Stimulated activated CD4-positive, alpha-beta T cell treated with anti-CD3 and anti-CD28 coated beads, Interleukin-4, amount 100 ng/mL, for 4 hours (primary cell): ENCODE measurements at regions not wholly inside any gene's neighbourhood (a gene's known extent, or its start where the extent isn't known, plus 50 kb on each side); places are given as distances from the start of the nearest gene placed in this dataset.
"Not testable (repeated sequence)": the region's sequence is repeated elsewhere in the genome, so short reads cannot be mapped to it uniquely, and the experiment has no call there.

Source experiments
- DNase-seq, 2 experiments: peaks; one replicate each; pipeline ENCODE4 v3.0.0-alpha.2; 2020

- DNase-seq, result no peak
Observed at GRCh38 chr3:5888851-5889250, 701.3 kb downstream of the EDEM1 start.

- DNase-seq, result no peak
Observed at GRCh38 chr3:5889374-5889773, 701.9 kb downstream of the EDEM1 start.

GRCh38 chr3:5891711-5892110 is 704.2 kb downstream of the EDEM1 start:
- no peak for DNase-seq

GRCh38 chr3:5898106-5898505 is 710.6 kb downstream of the EDEM1 start:
- no peak for DNase-seq

GRCh38 chr3:5899014-5899761 is 711.7 kb downstream of the EDEM1 start:
- DNase-seq, result no peak

GRCh38 chr3:5917932-5918331 is 730.4 kb downstream of the EDEM1 start:
- no peak for DNase-seq

- no peak for DNase-seq
Observed at GRCh38 chr3:5918626-5919025, 731.1 kb downstream of the EDEM1 start.

GRCh38 chr3:5929027-5929426 is 741.5 kb downstream of the EDEM1 start:
- DNase-seq, result no peak

- DNase-seq, result not testable (repeated sequence)
Observed at GRCh38 chr3:5944061-5944460, 756.6 kb downstream of the EDEM1 start.

GRCh38 chr3:5948084-5948483 is 760.6 kb downstream of the EDEM1 start:
- no peak for DNase-seq

GRCh38 chr3:5951026-5951425 is 763.5 kb downstream of the EDEM1 start:
- DNase-seq, result no peak

- no peak for DNase-seq
Observed at GRCh38 chr3:5972586-5972985, 785.1 kb downstream of the EDEM1 start.

GRCh38 chr3:5974630-5975322 is 787.3 kb downstream of the EDEM1 start:
- DNase-seq, result no peak

- no peak for DNase-seq
Observed at GRCh38 chr3:5977331-5977730, 789.8 kb downstream of the EDEM1 start.

GRCh38 chr3:5980475-5980874 is 793.0 kb downstream of the EDEM1 start:
- DNase-seq, result no peak

- DNase-seq, result no peak
Observed at GRCh38 chr3:5994651-5995050, 807.1 kb downstream of the EDEM1 start.

GRCh38 chr3:6018456-6018855 is 830.9 kb downstream of the EDEM1 start:
- DNase-seq, result no peak

GRCh38 chr3:6022621-6023020 is 835.1 kb downstream of the EDEM1 start:
- no peak for DNase-seq

- no peak for DNase-seq
Observed at GRCh38 chr3:6025032-6025431, 835.9 kb upstream of the GRM7 start.

GRCh38 chr3:6030648-6031047 is 830.3 kb upstream of the GRM7 start:
- DNase-seq, result not testable (repeated sequence)

- no peak for DNase-seq
Observed at GRCh38 chr3:6035626-6036025, 825.3 kb upstream of the GRM7 start.

- DNase-seq, result no peak
Observed at GRCh38 chr3:6039971-6040370, 820.9 kb upstream of the GRM7 start.

GRCh38 chr3:6041894-6042293 is 819.0 kb upstream of the GRM7 start:
- DNase-seq, result no peak

- no peak for DNase-seq
Observed at GRCh38 chr3:6047016-6047415, 813.9 kb upstream of the GRM7 start.

GRCh38 chr3:6060251-6060650 is 800.7 kb upstream of the GRM7 start:
- DNase-seq, result no peak
